SK-N-DZ (cell line): ENCODE measurements at regions not wholly inside any gene's neighbourhood (a gene's known extent, or its start where the extent isn't known, plus 50 kb on each side); places are given as distances from the start of the nearest gene placed in this dataset.

Source experiments
- DNase-seq: peaks from one replicate; pipeline ENCODE4 v3.0.0-alpha.2; 2015; ENCODE audit warnings: low spot score

DNA sequence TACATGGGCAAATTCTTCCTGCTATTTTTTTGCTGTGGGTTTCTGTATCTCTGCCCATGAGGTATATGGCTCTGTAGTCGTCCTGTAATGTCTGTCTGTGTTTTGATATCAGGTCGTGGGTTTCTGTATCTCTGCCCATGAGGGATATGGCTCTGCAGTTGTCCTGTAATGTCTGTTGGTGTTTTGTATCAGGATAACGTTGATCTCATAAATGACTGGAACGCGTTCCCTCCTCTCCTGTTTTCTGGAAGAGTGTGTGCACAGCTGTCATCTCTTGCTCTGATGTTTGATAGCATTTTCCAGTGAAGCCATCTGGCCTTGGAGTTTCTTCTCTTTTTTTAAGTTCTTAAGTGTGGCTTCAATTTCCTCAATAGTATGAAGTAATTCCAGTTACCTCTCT is 57.2 kb downstream of the SOX1 start:
- DNase-seq = no peak

DNA sequence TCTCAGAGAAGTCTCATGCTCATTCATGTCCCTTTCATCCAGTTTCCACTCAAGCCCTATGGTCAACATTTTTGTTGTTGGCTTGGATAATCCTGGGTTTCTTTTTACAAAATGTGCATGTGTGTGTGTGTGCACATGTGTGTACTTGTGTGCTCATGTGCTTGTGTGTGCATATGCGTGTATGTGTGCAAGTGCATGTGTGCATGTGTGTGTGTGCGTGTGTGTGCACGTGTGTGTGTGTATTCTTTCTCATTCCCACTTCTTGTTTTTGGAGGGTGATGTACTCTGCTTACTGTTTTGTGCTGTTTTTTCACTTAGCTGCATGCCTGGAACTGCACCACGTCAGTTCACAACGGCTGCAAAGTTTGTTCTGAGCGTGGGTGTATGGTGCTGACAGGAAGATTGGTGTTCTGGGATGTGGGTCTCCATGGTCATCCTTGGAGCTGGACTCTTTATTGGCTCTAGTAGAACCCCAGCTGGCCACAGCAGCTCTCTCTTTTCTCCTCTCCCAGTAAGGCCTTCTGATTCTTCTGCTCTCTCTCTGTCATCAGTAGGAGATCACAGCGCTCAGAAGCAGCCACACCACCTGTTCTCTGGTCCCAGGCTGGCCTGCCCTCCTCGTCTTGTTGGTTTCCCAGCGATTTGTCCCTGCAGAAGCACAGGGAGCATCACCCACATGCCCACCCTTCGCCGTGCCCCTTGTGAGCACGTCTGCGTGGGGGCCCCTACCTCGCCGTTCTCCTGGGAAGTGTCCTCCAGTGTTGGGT is 60.8 kb downstream of the SOX1 start:
- DNase-seq = no peak

DNA sequence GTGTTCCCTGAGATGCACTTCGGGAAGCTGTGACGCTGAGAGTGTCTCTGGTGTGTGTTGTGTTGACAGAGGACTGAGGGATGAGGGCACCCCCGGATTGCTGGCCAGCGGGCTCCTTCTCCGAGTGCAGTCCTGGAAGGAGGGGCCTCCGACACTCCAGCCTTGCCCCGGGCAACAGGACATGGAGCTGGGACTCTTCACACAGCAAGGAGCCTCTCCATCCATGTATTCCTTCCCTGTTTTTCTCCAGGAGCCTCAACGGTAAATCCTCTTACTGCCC is 61.3 kb downstream of the SOX1 start:
- no peak for DNase-seq

DNA sequence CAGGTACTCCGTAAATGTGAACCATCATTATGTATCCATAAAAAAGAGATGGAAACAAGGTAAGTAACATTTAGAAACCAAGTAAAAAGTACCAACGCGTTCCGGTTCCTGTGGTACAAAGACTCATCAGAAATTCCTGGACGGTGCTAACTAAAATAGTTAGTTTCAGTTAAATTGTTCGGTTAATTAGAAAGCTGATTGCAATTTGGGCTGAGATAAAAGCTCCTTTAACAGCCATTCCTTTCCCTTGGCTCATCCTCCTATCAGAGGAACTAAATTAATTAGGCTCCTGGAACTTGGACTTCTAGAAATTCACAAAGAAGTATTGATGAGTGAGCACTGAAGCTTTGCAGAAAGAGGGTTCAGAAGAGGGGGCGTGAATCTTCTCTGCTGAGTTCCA is 63.5 kb downstream of the SOX1 start:
- no peak for DNase-seq

DNA sequence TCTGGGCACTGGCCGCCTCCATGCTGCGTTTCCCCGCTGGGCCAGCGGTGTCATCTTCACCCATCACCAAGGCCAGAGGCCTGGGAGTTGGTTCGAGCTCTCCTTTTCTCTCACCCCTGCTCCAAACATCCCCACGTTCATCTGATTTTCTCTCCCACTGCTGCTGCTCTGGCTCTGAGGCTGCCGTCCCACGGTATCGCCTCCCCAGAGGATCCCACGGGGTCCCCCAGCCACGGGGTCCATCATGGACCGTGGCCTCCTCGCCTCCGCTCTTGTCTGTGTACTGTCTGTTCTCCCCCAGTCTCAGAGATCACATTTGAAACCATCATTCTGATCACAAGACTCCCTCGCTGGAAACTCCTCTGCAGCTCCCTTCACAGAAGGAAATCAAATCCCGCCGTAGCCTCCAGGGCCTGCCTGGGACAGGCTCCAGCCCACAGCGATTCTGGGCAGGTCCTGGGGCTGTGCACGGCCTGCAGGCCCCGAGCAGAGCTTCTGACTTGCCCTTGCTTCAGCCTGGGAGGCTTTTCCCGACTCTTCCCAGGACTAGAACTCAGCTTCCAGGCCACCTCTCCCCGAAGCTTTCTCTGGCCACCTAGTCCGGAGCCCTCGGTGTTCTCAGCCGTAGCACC is 64.2 kb downstream of the SOX1 start:
- DNase-seq = no peak

DNA sequence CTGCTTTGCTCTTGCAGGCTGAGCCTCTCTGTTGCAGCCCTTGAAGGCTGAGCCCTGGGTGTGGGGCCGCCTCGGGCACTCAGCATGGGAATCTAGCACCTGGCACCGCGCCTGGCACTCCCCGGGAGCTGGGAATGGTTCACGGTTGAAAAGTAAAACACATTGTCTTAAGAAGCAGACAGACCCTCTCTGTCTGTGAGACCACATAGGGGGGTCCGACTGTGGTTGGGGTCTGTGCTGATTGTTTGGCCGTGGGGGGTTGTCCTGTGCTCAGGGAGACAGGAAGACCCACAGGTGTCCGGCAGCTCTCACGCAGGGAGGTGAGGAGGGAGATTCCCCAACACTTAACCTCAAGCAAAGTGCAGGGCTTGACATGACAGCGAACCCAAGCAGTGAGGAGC is 64.8 kb downstream of the SOX1 start:
- DNase-seq = no peak

DNA sequence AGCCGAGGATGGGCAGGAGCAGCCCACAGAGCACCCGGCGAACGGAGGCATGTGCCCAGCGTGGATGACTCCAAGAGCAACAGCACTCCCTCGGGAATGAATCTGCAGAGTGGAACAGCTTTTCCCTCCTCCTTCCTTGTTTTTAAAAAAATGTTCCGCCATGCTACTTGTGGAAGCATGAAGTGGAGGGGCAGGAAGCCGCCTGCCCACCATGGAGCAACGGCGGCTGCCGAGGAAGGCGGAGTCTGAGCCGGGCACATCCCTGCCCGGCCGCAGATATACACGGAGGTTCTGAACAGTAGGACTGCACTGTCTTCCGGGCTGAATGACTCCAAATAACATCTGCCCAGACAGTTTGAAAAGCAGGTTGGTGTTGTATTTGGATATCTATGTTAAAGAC is 65.2 kb downstream of the SOX1 start:
- no peak for DNase-seq

DNA sequence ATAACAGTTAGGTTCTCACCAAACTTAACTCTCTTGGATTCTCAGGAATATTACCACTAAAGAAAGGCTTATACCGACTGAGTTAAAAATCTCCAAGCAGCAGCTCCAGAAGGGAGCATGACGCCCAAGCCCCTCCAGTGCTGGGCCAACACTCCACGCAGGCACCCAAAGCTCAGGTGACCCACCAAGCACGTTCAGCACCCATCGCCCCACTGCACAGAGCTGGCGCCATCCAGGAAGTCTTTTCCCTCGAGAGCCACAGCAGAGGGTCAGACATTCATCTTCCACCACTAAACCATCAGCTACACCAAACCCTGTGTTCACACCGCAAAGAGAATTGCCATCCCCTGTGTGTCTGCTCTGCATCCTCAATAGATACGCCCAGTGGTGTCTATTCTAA is 65.7 kb downstream of the SOX1 start:
- DNase-seq = no peak

DNA sequence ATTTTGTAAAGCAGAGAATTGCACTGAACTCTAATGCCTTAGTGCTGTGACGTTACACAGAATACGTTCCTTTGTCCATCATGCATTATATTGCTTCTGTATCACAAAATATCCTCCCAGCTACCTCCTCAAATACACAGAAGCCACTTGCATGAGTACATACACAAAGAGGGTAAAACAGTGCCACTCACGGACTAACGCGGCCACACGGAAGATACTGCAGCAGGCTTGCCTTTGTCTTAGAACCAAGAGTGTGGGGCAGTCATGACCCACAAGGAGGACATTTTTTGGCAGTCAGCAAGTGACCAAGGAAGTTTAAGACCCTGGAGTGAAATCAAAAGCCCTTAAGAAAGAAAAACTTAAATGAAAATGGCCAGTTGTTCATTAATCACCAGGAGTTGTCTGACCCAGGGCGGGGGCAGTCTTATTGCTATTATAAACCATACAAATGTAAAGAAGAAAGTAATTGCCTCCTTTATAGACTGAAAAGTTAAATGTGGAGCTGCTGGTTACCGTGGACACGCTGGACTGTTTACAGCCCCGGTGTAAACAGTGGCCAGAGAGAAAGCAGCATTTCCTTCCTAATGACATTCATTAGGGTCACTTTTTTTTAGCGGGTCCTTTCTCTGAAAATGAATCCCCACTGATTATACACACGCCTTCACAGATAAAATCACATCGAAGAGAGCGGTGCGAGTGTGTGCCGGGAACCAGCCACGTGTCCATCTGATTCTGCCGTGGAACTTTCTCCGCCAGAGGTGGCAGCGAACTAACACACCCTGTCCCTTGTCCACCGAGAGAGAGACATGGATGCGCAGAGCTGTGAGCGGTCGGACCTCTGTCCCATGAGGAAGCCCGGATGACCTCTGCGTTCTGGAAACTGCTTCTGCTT is 66.8 kb downstream of the SOX1 start:
- no peak for DNase-seq

DNA sequence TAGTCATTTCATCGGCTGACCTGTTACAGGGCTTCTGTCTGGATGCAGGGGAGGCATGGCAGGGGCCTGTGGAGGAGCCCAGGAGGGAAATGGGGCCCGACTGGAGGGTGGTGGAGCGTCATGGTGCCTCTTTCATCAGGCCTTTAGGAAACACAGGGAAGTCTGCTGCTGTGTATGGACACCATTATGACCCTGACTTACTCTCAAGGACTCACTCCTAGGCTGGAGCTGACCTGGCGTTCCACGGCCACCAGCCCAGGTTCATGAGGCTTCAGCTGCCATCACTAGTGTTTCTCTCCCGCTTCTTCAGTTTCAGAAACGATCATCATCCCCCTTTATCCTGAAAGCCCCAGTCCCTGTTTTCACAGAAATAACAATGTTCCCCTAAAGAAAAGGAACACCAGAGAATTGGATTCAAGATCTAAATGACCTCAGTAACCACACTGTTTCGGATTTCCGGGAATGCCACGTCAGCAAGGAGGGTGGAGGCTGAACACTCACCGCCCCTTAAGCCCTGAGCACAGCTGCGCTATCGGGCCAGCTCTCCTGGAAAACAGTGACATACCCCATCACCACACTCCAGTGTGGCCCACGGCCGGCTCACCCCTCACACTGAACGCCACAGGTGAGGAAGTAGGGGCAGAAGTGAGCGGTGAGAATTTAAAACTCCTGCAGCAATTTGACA is 67.6 kb downstream of the SOX1 start:
- no peak for DNase-seq

DNA sequence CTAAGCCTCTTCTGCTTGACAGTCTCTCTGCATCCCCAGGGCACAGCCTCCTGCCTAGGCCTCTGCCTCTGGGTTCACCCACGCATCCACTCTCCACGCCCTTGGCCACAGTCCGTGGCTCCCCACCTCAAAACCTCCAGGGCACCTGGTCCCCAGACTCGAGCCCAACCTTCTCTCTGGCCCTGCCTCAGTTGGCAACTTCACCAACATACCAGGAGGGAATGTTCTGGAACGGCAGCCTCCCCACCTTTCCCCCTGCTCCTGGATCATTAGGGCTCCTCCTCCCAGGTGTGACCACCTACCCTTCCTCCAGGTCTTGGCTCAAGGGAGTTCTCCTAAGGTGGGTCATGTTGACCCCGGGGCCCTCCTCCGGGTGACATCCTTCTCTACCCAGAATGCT is 69.1 kb downstream of the SOX1 start:
- DNase-seq = no peak

DNA sequence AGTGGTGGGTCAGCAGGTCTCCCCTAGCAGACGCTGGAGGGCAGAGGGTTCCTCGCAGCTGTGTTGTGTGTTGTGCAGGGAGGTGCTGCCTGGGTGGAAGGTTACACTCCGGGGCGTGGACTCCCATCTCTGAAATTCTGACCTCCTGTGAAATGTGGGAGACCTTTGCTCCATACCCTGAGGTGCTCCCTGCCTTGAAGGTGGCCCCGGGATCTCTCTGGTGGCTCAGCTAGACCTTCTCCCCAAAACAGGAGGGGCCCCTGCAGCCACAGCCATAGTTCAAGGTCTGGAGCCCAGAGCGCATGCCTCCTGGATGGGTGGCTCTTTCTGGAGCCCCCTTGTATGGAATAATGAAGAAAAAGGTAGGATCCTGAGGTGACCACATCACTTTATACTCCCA is 70.2 kb downstream of the SOX1 start:
- DNase-seq = no peak

DNA sequence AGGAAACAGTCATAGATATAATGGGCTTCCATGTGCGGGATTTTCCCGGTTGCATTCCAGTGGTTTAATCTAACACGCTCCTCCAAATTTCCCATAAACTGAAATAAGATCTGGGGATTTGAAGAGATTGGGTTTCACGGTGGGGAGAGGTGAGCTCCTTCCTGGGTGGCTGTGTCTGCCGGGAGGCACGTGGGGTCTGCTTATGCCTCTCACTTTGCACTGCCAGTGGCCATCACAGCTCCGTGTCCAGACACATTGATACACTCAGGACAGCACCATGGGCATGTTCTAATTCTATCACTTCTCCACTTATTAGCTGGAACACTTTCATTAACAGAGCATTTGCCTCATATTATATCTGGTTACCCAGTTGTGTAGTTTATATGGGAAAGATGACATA is 73.4 kb downstream of the SOX1 start:
- DNase-seq = no peak

DNA sequence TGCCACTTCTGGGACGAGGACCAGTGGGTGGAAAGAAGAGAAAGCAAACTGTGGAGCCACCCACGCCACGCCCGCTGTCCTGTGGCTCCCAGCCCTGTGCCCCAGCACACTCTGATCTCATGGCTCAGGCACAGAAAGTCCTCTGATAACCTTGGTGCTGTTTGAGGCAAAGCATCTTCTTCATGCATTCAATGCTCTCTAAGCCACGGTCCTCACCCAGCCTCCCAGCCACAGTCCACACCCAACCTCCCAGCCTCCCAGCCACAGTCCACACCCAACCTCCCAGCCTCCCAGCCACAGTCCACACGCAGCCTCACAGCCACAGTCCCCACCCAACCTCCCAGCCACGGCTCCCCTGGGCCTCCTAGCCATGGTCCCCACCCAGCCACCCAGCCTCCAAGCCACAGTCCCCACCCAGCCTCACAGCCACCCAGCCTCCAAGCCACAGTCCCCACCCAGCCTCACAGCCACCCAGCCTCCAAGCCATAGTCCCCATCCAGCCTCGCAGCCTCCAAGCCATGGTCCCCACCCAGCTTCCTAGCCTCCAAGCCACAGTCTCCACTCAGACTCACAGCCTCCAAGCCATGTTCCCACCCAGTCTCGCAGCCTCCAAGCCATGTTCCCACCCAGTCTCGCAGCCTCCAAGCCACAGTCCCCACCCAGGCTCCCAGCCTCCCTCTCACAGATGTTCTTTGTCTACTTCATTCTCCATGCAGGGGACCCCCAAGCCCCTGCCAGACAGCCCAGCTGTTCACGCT is 74.9 kb downstream of the SOX1 start:
- DNase-seq = no peak

DNA sequence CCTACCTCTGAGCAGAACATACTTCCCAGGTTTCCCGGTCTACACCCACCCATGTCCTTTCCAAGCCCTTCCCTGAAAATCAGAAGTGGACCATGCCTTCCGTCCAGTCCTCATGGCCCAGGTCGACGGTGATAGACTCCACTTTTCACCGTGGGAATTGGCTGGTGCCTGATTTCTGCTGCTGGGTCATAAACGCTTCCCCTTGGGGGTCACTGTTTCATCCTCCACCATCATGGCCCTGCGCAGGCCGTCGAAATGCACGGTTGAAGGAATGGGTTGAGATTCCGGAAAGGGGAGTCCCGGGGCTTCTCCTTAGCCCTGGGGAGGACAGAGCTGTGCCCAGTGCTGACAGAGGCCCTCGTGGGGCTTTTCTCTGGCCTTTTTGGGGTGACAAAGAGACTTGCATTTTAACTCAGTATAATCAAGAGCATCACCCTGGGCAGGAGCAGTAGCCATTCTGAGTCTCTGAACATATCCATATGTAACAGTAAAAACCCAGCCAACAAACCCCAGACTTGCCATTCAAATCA is 75.5 kb downstream of the SOX1 start:
- no peak for DNase-seq

DNA sequence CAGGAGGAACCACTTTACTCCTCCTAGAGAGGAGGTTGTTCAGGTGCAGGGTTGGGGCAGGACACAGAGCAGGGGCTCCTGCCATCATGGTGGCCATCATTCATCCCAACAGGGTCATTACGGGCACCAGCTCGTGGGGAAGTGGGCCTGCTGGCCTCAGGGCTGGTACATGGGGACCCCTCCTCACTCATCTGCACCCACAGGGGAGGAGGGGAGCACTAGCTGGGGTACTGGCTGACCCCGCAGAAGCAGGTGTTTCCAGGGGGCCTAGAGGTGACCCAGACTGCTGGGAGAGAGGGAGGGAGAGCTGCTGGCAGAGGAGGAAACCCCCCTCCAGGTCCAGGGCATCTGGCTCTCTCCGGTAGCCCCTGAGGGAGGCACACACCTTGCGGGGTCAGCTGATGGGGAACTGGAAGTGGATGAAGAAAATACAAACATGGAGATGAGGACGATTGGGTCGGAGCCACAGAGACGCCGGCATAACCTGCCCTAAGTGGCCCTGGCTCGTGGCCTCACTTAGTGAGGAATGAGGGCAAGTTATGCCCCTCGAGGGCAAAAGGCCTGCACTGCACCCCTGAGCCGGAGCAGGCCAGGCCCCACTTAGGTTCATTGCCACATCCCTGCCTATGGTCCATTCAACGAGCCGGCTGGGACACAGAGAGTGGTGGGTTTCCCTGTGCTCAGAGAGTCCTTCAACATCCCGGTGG is 76.2 kb downstream of the SOX1 start:
- DNase-seq = no peak

DNA sequence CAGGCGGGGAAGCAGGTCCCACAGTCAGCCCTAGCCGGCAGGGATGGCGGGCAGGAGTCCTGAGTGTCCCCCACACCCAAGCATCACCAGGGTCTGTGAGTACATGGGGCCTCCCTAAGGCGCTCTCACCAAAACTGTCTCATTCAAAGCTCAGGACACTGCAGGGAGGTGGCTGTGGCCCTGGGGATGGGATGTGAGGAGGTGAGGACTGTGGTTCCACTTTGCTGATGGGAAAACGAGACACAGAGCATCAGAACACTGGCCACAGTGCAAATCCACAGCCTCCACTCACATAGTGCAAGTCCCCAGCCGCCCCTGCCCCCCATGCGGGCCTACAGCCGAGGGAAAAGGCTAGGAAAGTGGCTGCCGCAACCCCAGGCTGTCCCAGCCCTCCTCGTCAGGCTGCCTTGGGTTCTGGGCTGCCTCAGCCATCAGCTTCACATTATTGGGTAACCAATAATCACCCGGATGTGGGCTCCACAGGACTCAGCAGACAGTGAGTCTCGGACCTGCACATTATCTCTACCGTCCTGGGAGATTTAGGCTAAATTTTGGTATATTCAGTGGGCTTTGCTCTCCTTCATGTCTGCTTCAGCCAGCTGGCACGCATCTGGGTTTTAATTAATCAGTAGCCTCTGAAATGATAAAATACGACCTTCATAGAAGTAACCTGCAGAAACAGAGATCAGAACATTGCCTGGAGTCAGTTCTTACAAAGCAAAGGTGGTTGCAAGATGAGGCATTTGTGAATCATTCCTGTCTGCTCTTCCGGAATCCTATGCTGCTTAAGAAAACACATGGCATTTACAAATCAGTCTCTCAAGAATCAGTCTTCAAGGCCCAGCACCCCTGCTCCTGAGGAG is 77.0 kb downstream of the SOX1 start:
- DNase-seq = no peak

DNA sequence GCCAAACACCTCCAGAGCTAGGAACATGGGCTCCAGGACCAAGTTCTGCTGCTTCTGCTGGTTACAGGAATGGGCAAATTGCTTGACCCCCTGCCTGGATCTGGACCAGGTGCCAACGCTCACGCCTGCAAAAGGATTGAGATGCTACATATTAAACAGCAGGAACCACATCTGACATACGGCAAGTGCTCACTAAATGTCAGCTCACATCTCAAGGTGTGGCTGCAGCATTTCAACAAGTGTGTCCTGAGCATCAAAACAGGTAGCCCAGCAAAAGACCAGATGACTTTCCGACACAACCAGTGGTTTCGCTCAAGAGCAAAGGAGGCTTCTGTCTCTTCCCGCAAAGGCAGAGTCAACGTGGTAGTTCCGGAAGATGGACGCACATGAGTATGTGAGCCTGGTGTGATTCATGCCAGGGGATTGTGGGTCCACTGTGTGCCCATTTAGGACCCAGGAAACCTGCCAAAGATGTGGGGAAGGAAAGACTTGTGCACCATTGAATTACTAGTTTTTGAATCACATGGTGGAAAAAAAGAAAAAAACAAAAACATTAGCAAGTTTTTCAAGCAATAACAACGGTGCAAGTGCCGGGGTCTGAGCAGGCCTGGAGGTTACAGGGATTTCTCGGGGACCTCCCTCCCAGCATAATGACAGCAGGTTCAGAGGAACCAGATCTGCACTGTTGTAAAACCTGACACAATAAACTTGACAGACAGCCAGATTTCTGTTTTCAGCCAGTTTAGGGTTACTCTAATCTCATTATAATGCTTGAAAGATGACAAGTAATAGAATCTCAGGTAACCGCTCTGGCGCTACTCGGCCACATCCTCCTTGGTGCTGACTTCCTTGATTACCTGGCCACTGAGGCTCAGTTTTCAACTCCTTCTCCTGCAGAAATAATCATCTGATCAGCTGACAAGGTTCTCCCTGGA is 77.9 kb downstream of the SOX1 start:
- no peak for DNase-seq
